Adrenal gland (tissue), 5 donors: ENCODE measurements at regions not wholly inside any gene's neighbourhood (a gene's known extent, or its start where the extent isn't known, plus 50 kb on each side); places are given as distances from the start of the nearest gene placed in this dataset.
"Not testable (repeated sequence)": the region's sequence is repeated elsewhere in the genome, so short reads cannot be mapped to it uniquely, and the experiment has no call there.

Experiments
- POLR2A ChIP-seq, 2 donors: fragments of 450-650 bp; IDR thresholded peaks; one replicate each; pipeline ENCODE4 v1.6.1; 2017; ENCODE audit warnings: antibody characterized with exemption in 2 of 2, mild to moderate bottlenecking in 2 of 2, moderate library complexity in 1 of 2
- TF ChIP-seq, protein P1 (sequence below), 6 experiments: fragments of 450-650 bp in 4 of 6; fragments of 200-600 bp in 2 of 6; sonication (generic) in 1 of 6; IDR thresholded peaks; 1 replicate in 5 of 6; 2 replicates in 1 of 6; pipeline versions ENCODE4 v1.5.1 to v1.8.0; 2016 to 2021; ENCODE audit warnings: antibody characterized with exemption in 6 of 6, mild to moderate bottlenecking in 2 of 6, moderate library complexity in 1 of 6
- donor health status: DM: no; HTN: no; CAD: no.

DNA sequence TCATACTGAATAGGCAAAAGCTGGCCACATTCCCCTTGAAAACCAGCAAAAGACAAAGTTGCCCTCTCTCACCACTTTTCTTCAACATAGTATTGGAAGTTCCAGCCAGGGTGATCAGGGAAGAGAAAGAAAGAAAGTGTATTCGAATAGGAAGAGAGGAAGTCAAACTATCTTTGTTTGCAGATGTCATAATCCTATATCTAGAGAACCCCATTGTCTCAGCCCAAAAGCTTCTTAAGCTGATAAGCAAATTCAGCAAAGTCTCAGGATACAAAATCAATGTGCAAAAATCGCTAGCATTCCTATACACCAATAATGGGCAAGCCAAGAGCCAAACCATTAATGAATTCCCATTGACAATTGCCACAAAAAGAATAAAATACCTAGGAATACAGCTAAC lies 95.0 kb downstream of the CAPZA3 start:
- TF ChIP-seq POLR2A (IDR thresholded peaks at IDR 0.05), result not testable (repeated sequence)
- TF ChIP-seq, protein P1, sequence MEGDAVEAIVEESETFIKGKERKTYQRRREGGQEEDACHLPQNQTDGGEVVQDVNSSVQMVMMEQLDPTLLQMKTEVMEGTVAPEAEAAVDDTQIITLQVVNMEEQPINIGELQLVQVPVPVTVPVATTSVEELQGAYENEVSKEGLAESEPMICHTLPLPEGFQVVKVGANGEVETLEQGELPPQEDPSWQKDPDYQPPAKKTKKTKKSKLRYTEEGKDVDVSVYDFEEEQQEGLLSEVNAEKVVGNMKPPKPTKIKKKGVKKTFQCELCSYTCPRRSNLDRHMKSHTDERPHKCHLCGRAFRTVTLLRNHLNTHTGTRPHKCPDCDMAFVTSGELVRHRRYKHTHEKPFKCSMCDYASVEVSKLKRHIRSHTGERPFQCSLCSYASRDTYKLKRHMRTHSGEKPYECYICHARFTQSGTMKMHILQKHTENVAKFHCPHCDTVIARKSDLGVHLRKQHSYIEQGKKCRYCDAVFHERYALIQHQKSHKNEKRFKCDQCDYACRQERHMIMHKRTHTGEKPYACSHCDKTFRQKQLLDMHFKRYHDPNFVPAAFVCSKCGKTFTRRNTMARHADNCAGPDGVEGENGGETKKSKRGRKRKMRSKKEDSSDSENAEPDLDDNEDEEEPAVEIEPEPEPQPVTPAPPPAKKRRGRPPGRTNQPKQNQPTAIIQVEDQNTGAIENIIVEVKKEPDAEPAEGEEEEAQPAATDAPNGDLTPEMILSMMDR (IDR thresholded peaks at IDR 0.05), result not testable (repeated sequence)
